ENCODE measurements at regions not wholly inside any gene's neighbourhood (a gene's known extent, or its start where the extent isn't known, plus 50 kb on each side); places are given as distances from the start of the nearest gene placed in this dataset.

DNA sequence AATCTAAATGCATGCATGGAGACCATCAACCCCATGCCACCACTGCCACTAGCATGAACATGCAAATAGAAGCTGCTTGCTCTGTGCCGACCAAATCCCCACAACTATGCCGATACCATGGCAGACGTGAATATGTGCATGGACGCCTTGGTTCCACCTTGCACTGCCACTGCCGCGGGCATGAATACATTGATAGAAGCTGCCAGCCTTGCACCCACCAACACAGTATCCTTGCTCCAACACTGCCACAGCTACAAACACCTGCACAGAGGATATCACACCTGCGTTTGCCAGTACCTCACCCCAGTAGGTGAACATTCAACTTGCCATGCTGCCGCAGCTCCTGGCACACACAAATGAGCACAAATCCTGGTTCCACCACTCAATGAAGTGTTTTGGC, 527.4 kb upstream of the REG3G start:
- no peaks in the 10 kb centered on the region for H3K27me3 ChIP-seq (ENCODE audit: control insufficient read depth, insufficient read depth, low read length, poor library complexity, severe bottlenecking)
- H3K9ac ChIP-seq (ENCODE audit: extremely low read depth, low read length, poor library complexity, severe bottlenecking): no peak overlapping the region
- DNase-seq: no peak
- peaks cover 14% of the 10 kb centered on the region for H3K9me3 Mint-ChIP-seq
- no peaks in the 10 kb centered on the region for H3K36me3 Mint-ChIP-seq (ENCODE audit: low read depth)
- no peaks in the 10 kb centered on the region for H3K9me3 ChIP-seq (ENCODE audit: control insufficient read depth, low read length)
- no peaks in the 10 kb centered on the region for H3K4me1 Mint-ChIP-seq
- H3K4me3 Mint-ChIP-seq: no peak overlapping the region
- H3K27ac Mint-ChIP-seq: no peak overlapping the region
- no peaks in the 10 kb centered on the region for H3K36me3 ChIP-seq (ENCODE audit: control insufficient read depth, insufficient read depth, low read length)
- TF ChIP-seq, protein P1, sequence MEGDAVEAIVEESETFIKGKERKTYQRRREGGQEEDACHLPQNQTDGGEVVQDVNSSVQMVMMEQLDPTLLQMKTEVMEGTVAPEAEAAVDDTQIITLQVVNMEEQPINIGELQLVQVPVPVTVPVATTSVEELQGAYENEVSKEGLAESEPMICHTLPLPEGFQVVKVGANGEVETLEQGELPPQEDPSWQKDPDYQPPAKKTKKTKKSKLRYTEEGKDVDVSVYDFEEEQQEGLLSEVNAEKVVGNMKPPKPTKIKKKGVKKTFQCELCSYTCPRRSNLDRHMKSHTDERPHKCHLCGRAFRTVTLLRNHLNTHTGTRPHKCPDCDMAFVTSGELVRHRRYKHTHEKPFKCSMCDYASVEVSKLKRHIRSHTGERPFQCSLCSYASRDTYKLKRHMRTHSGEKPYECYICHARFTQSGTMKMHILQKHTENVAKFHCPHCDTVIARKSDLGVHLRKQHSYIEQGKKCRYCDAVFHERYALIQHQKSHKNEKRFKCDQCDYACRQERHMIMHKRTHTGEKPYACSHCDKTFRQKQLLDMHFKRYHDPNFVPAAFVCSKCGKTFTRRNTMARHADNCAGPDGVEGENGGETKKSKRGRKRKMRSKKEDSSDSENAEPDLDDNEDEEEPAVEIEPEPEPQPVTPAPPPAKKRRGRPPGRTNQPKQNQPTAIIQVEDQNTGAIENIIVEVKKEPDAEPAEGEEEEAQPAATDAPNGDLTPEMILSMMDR (conservative IDR thresholded peaks at IDR 0.05): no peak
- no peaks in the 10 kb centered on the region for H3K27me3 Mint-ChIP-seq (ENCODE audit: insufficient read depth)
- no peak overlapping the region for H3K4me3 ChIP-seq (ENCODE audit: low read length)
- no peak overlapping the region for H3K27ac ChIP-seq (ENCODE audit: low read depth, low read length)
- H3K4me1 ChIP-seq (ENCODE audit: control insufficient read depth, insufficient read depth, low read length): no peaks in the 10 kb centered on the region
- WGBS, 2 experiments (ENCODE audit: insufficient coverage in 1 of 2, insufficient read length in 1 of 2): 94% methylated on average over 5 to 8 of the region's 8 CpGs

DNA sequence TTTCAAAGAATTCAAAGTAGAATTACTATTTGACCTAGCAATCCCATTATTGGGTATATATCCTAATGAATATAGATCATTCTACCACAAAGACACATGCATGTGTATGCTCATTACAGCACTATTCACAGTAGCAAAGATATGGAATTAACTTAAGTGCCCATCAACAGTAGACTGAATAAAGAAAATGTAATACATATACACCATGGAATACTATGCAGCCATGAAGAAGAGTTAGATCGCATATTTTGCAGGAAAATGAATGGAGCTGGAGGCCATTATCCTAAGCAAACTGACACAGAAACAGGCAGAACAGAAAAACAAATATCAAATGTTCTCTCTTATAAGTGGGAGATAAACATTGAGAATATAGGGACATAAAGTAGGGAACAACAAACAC, 519.2 kb upstream of the REG3G start:
- H3K4me3 ChIP-seq (ENCODE audit: low read length): no peak overlapping the region
- TF ChIP-seq, protein P1 (conservative IDR thresholded peaks at IDR 0.05): no peak
- Mint-ChIP-seq H3K9me3 (peaks cover 16% of the 10 kb centered on the region), H3K36me3 (ENCODE audit: low read depth) (no peaks in the 10 kb centered on the region), H3K27me3 (ENCODE audit: insufficient read depth) (no peaks in the 10 kb centered on the region), H3K27ac (no peak overlapping the region), H3K4me3 (no peak overlapping the region), H3K4me1 (no peaks in the 10 kb centered on the region)
- no peak overlapping the region for H3K27ac ChIP-seq (ENCODE audit: low read depth, low read length)
- no peaks in the 10 kb centered on the region for H3K9me3 ChIP-seq (ENCODE audit: control insufficient read depth, low read length)
- H3K27me3 ChIP-seq (ENCODE audit: control insufficient read depth, insufficient read depth, low read length, poor library complexity, severe bottlenecking): no peaks in the 10 kb centered on the region
- no peak for DNase-seq
- no peaks in the 10 kb centered on the region for H3K36me3 ChIP-seq (ENCODE audit: control insufficient read depth, insufficient read depth, low read length)
- H3K4me1 ChIP-seq (ENCODE audit: control insufficient read depth, insufficient read depth, low read length): no peaks in the 10 kb centered on the region
- WGBS, 2 experiments (ENCODE audit: insufficient coverage in 1 of 2, insufficient read length in 1 of 2): 71% methylated on average over 1 of the region's 1 CpG; no CpG with 5 or more reads in 1 of the 2 experiments
- no peak overlapping the region for H3K9ac ChIP-seq (ENCODE audit: extremely low read depth, low read length, poor library complexity, severe bottlenecking)

- Histone ChIP-seq H3K27ac (ENCODE audit: low read depth, low read length) (no peak overlapping the region), H3K4me1 (ENCODE audit: control insufficient read depth, insufficient read depth, low read length) (no peaks in the 10 kb centered on the region), H3K27me3 (ENCODE audit: control insufficient read depth, insufficient read depth, low read length, poor library complexity, severe bottlenecking) (no peaks in the 10 kb centered on the region), H3K4me3 (ENCODE audit: low read length) (no peak overlapping the region), H3K9ac (ENCODE audit: extremely low read depth, low read length, poor library complexity, severe bottlenecking) (no peak overlapping the region), H3K9me3 (ENCODE audit: control insufficient read depth, low read length) (no peaks in the 10 kb centered on the region), H3K36me3 (ENCODE audit: control insufficient read depth, insufficient read depth, low read length) (no peaks in the 10 kb centered on the region)
- Mint-ChIP-seq H3K9me3 (no peaks in the 10 kb centered on the region), H3K27me3 (ENCODE audit: insufficient read depth) (no peaks in the 10 kb centered on the region), H3K36me3 (ENCODE audit: low read depth) (no peaks in the 10 kb centered on the region), H3K4me1 (peaks cover 7% of the 10 kb centered on the region), H3K4me3 (no peak overlapping the region), H3K27ac (no peak overlapping the region)
- no peak for DNase-seq
- WGBS, 2 experiments (ENCODE audit: insufficient coverage in 1 of 2, insufficient read length in 1 of 2): 93 to 100% methylated on average over 1 to 3 of the region's 3 CpGs
- TF ChIP-seq, protein P1 (conservative IDR thresholded peaks at IDR 0.05): no peak
These were observed 503.6 kb upstream of the REG3G start for GRCh38 chr2:78521938-78522337.
